Myocyte (in vitro differentiated cells): ENCODE measurements at regions not wholly inside any gene's neighbourhood (a gene's known extent, or its start where the extent isn't known, plus 50 kb on each side); places are given as distances from the start of the nearest gene placed in this dataset.

Experiments
- DNase-seq: peaks from one replicate; pipeline ENCODE4 v3.0.0-alpha.2; 2012; ENCODE audit warnings: low read depth

GRCh38 chr16:6684076-6684673 is 648.5 kb upstream of the RBFOX1 start:
- DNase-seq = peak; percentile 8

- DNase-seq = no peak
These were observed 650.4 kb upstream of the RBFOX1 start for GRCh38 chr16:6682142-6682811.

GRCh38 chr16:6678586-6678985 is 654.1 kb upstream of the RBFOX1 start:
- no peak for DNase-seq

- DNase-seq = no peak
These were observed 658.6 kb upstream of the RBFOX1 start for GRCh38 chr16:6674071-6674470.

GRCh38 chr16:6672507-6672906 is 660.1 kb upstream of the RBFOX1 start:
- DNase-seq = no peak

- no peak for DNase-seq
These were observed 665.3 kb upstream of the RBFOX1 start for GRCh38 chr16:6667393-6667792.

- no peak for DNase-seq
These were observed 667.5 kb upstream of the RBFOX1 start for GRCh38 chr16:6665126-6665525.

- no peak for DNase-seq
These were observed 669.0 kb upstream of the RBFOX1 start for GRCh38 chr16:6663668-6664067.

- DNase-seq = no peak
These were observed 675.9 kb upstream of the RBFOX1 start for GRCh38 chr16:6656760-6657159.

GRCh38 chr16:6646891-6647290 is 685.8 kb upstream of the RBFOX1 start:
- no peak for DNase-seq

- no peak for DNase-seq
These were observed 686.7 kb upstream of the RBFOX1 start for GRCh38 chr16:6645768-6646568.

GRCh38 chr16:6644916-6645315 is 687.7 kb upstream of the RBFOX1 start:
- no peak for DNase-seq

GRCh38 chr16:6643080-6643686 is 689.5 kb upstream of the RBFOX1 start:
- DNase-seq = peak; percentile 71

- no peak for DNase-seq
These were observed 690.4 kb upstream of the RBFOX1 start for GRCh38 chr16:6642271-6642670.

GRCh38 chr16:6641091-6641490 is 691.6 kb upstream of the RBFOX1 start:
- DNase-seq = no peak

- no peak for DNase-seq
These were observed 696.2 kb upstream of the RBFOX1 start for GRCh38 chr16:6636457-6636856.

- no peak for DNase-seq
These were observed 698.5 kb upstream of the RBFOX1 start for GRCh38 chr16:6634151-6634550.

GRCh38 chr16:6633456-6633855 is 699.2 kb upstream of the RBFOX1 start:
- DNase-seq = no peak

- DNase-seq = no peak
These were observed 703.5 kb upstream of the RBFOX1 start for GRCh38 chr16:6629110-6629509.

GRCh38 chr16:6625606-6626005 is 707.0 kb upstream of the RBFOX1 start:
- DNase-seq = no peak

- DNase-seq = no peak
These were observed 713.8 kb upstream of the RBFOX1 start for GRCh38 chr16:6618874-6619273.

GRCh38 chr16:6616746-6617145 is 715.9 kb upstream of the RBFOX1 start:
- DNase-seq = no peak
